HCT116 (cell line): ENCODE measurements at regions not wholly inside any gene's neighbourhood (a gene's known extent, or its start where the extent isn't known, plus 50 kb on each side); places are given as distances from the start of the nearest gene placed in this dataset.
"Not testable (repeated sequence)": the region's sequence is repeated elsewhere in the genome, so short reads cannot be mapped to it uniquely, and the experiment has no call there.

Source experiments
- ATAC-seq: fragments of 200-7000 bp; cut with Tn5 transposase; 2 replicates; pipeline ENCODE4 v1.9.1; 2020; ENCODE audit warnings: mild to moderate bottlenecking, moderate library complexity
- BruUV-seq: library from RNA; stranded (reverse); fragments of 400-500 nt; replicated peaks from 2 replicates; lab custom pipeline; 2021; lab: Mats Ljungman, UMichigan
- CTCF ChIA-PET: fragments of 300-600 bp; sonication (Branson Sonifier 250); formaldehyde crosslinking; loops from one replicate; lab custom pipeline; 2021; ENCODE audit warnings: antibody characterized with exemption; lab: Charles Lee
- POLR2A ChIA-PET: fragments of 300-600, 350-600 bp; sonication (Branson Sonifier 250); formaldehyde crosslinking; loops from one replicate; lab custom pipeline; 2021; ENCODE audit warnings: antibody characterized with exemption; lab: Charles Lee
- RAD21 ChIA-PET, 2 experiments: fragments of 300-600 bp; sonication (Branson Sonifier 250); formaldehyde crosslinking; loops; one replicate each; lab custom pipeline; 2023; ENCODE audit warnings: low total read pairs in 2 of 2; ENCODE audit not compliant: uncharacterized antibody in 2 of 2, unreplicated experiment in 2 of 2, low non-redundant PET in 1 of 2; lab: Charles Lee
- DNase-seq: peaks from one replicate; pipeline ENCODE4 v3.0.0-alpha.2; 2010; ENCODE audit warnings: low read depth, low spot score
- H2AFZ ChIP-seq: fragments of 200-600 bp; shearing (Covaris generic), sonication (generic); 2 replicates; pipeline ENCODE4 v1.6.1; 2017; ENCODE audit warnings: low read depth, mixed run types, mixed read lengths, antibody characterized with exemption, low read length; ENCODE audit not compliant: poor library complexity, severe bottlenecking
- H3K27ac ChIP-seq: 2 replicates; pipeline ENCODE4 v1.5.1; 2012; ENCODE audit warnings: low read depth, low read length
- H3K27me3 ChIP-seq: fragments of 200-600 bp; sonication (generic); 2 replicates; pipeline ENCODE4 v1.6.1; 2016; ENCODE audit warnings: mixed run types, low read length, mixed read lengths; ENCODE audit not compliant: insufficient read depth
- H3K36me3 ChIP-seq, 2 experiments: fragments of 200-500 bp in 1 of 2; fragments of 200-600 bp in 1 of 2; sonication (Bioruptor generic) in 1 of 2; sonication (generic) in 1 of 2; 2 replicates each; pipeline versions ENCODE4 v1.5.1 to v1.6.1; 2014 to 2016; ENCODE audit warnings: low read length in 2 of 2, inconsistent platforms in 1 of 2, mixed read lengths in 1 of 2, mixed run types in 1 of 2; ENCODE audit not compliant: insufficient read depth in 2 of 2, control insufficient read depth in 1 of 2
- H3K4me1 ChIP-seq, 2 experiments: fragments of 200-600 bp in 1 of 2; sonication (generic) in 1 of 2; 2 replicates each; pipeline versions ENCODE4 v1.5.1 to v1.6.1; 2012 to 2017; ENCODE audit warnings: low read length in 2 of 2, inconsistent platforms in 1 of 2, mild to moderate bottlenecking in 1 of 2, mixed read lengths in 1 of 2, mixed run types in 1 of 2, moderate library complexity in 1 of 2; ENCODE audit not compliant: insufficient read depth in 2 of 2, control insufficient read depth in 1 of 2
- H3K4me2 ChIP-seq: fragments of 200-600 bp; sonication (generic); 2 replicates; pipeline ENCODE4 v1.6.1; 2017; ENCODE audit warnings: mixed run types, low read length, mixed read lengths
- H3K4me3 ChIP-seq, 2 experiments: fragments of 200-600 bp in 1 of 2; sonication (generic) in 1 of 2; replicated peaks in 1 of 2; 2 replicates each; pipeline ENCODE4 v1.5.1; 2011 to 2016; ENCODE audit warnings: low read length in 2 of 2, control low read depth in 1 of 2, low read depth in 1 of 2, mild to moderate bottlenecking in 1 of 2, mixed read lengths in 1 of 2, mixed run types in 1 of 2
- H3K79me2 ChIP-seq: fragments of 200-600 bp; sonication (generic); 2 replicates; pipeline ENCODE4 v1.6.1; 2017; ENCODE audit warnings: mild to moderate bottlenecking, mixed run types, low read length, moderate library complexity, mixed read lengths; ENCODE audit not compliant: insufficient read depth
- H3K9ac ChIP-seq: fragments of 200-600 bp; sonication (generic); 2 replicates; pipeline ENCODE4 v1.6.1; 2016; ENCODE audit warnings: low read length, mixed read lengths
- H3K9me2 ChIP-seq: fragments of 200-600 bp; sonication (generic), shearing (Covaris generic); 2 replicates; pipeline ENCODE4 v1.6.1; 2017; ENCODE audit warnings: mixed run types, mild to moderate bottlenecking, moderate library complexity; ENCODE audit not compliant: insufficient read depth
- H3K9me3 ChIP-seq, 2 experiments: fragments of 200-500 bp in 1 of 2; fragments of 200-600 bp in 1 of 2; sonication (Bioruptor generic) in 1 of 2; sonication (generic) in 1 of 2; 2 replicates each; pipeline ENCODE4 v1.6.1; 2014 to 2017; ENCODE audit warnings: low read length in 2 of 2, mixed read lengths in 2 of 2, inconsistent platforms in 1 of 2, low read depth in 1 of 2, mild to moderate bottlenecking in 1 of 2, mixed run types in 1 of 2, moderate library complexity in 1 of 2; ENCODE audit not compliant: control insufficient read depth in 1 of 2, insufficient read depth in 1 of 2
- H4K20me1 ChIP-seq: fragments of 200-600 bp; sonication (generic), shearing (Covaris generic); 2 replicates; pipeline ENCODE4 v1.6.1; 2017; ENCODE audit warnings: mixed run types, mild to moderate bottlenecking, moderate library complexity; ENCODE audit not compliant: insufficient read depth
- CBX3 ChIP-seq: IDR thresholded peaks from 2 replicates; pipeline ENCODE4 v1.6.1; 2012; ENCODE audit warnings: low read depth
- CEBPB ChIP-seq: IDR thresholded peaks from 2 replicates; pipeline ENCODE4 v1.6.1; 2012; ENCODE audit warnings: low read depth
- EGR1 ChIP-seq: IDR thresholded peaks from 2 replicates; pipeline ENCODE4 v1.6.1; 2012; ENCODE audit warnings: low read depth
- FOSL1 ChIP-seq: IDR thresholded peaks from 2 replicates; pipeline ENCODE4 v1.6.1; 2012; ENCODE audit warnings: low read depth
- POLR2A ChIP-seq: IDR thresholded peaks from 2 replicates; pipeline ENCODE4 v1.7.0; 2011; ENCODE audit warnings: borderline replicate concordance; ENCODE audit not compliant: insufficient read depth, insufficient read length; ENCODE audit errors: extremely low read depth
- POLR2AphosphoS5 ChIP-seq: IDR thresholded peaks from 2 replicates; pipeline ENCODE4 v1.6.1; 2011; ENCODE audit warnings: mild to moderate bottlenecking, low read depth, low read length, moderate library complexity
- RAD21 ChIP-seq: IDR thresholded peaks from 2 replicates; pipeline ENCODE4 v1.6.1; 2012; ENCODE audit warnings: low read depth, mild to moderate bottlenecking
- SP1 ChIP-seq: IDR thresholded peaks from 2 replicates; pipeline ENCODE4 v1.6.1; 2012; ENCODE audit warnings: low read depth
- YY1 ChIP-seq: IDR thresholded peaks from 2 replicates; pipeline ENCODE4 v1.6.1; 2011; ENCODE audit warnings: low read length, low read depth, moderate library complexity, mild to moderate bottlenecking; ENCODE audit not compliant: insufficient replicate concordance; ENCODE audit errors: extremely low read depth
- intact Hi-C: fragments of 100-400 bp; cut with micrococcal nuclease; formaldehyde crosslinking; loops from 2 replicates; pipeline ENCODE4 v1.10.0; 2022
- TF ChIP-seq, protein P1 (sequence below): IDR thresholded peaks from 2 replicates; pipeline ENCODE4 v1.6.1; 2012

DNA sequence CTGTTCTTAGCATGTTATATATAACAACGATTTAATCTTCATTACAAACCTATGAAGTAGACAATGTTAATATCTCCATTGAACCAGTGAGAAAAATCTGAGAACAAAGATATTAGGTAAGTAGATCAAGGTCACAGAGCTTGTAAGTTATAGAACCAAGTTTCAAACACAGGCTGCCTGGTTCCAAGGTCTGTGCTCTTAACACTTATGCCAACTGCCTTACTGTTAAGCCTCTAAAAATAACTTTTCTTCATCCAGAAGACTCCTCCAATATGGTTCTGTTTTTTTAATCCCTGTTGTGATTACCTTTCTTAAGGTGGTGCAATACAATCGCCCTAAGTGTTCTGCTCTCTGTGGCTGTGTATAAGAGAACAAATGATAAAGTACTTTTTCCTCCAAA lies 282.0 kb upstream of the GRID2 start:
- ChIA-PET RAD21 (no interaction called here), CTCF (no interaction called here), POLR2A (no interaction called here)
- no peaks in the 10 kb centered on the region for H3K79me2 ChIP-seq
- H2AFZ ChIP-seq: no peak overlapping the region
- no peak for DNase-seq
- H3K4me2 ChIP-seq: no peak overlapping the region
- H3K9me2 ChIP-seq: no peaks in the 10 kb centered on the region
- no peaks in the 10 kb centered on the region for H3K9me3 ChIP-seq
- TF ChIP-seq CBX3 (no peak), YY1 (no peak), CEBPB (no peak), POLR2A (no peak), FOSL1 (no peak), SP1 (no peak), RAD21 (no peak), EGR1 (no peak), POLR2AphosphoS5 (no peak)
- TF ChIP-seq, protein P1, sequence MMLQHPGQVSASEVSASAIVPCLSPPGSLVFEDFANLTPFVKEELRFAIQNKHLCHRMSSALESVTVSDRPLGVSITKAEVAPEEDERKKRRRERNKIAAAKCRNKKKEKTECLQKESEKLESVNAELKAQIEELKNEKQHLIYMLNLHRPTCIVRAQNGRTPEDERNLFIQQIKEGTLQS: no peak
- H3K9ac ChIP-seq: no peak overlapping the region
- no peak overlapping the region for H3K27ac ChIP-seq
- ATAC-seq: no peak
- BruUV-seq: no TSS peak
- H3K4me1 ChIP-seq: no peaks in the 10 kb centered on the region
- H4K20me1 ChIP-seq: no peaks in the 10 kb centered on the region
- no peak overlapping the region for H3K4me3 ChIP-seq
- intact Hi-C loops: no loop called here
- no peaks in the 10 kb centered on the region for H3K27me3 ChIP-seq
- H3K36me3 ChIP-seq: no peaks in the 10 kb centered on the region

DNA sequence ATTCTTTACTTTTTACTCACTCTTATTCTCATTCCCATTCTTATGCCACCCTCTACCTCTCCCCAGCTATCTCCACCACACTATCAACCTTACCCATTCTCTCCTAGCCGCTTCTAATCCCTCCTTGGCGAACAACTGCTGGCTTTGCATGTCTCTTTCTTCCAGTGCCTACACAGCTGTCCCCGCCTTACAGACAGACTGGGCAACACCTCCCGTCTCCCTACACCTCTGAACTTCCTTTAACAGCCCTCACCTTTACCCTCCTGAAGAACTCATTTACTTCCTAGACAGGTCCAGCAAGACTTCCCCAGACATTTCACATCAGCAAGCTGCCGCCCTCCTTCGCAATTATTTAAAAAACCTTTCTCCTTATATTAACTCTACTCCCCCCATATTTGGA lies 274.9 kb upstream of the GRID2 start:
- BruUV-seq, H3K79me2 ChIP-seq, H3K9ac ChIP-seq, RAD21 ChIA-PET, H3K9me3 ChIP-seq, H3K4me3 ChIP-seq, intact Hi-C loops, H3K27ac ChIP-seq, DNase-seq, H3K4me2 ChIP-seq, H3K36me3 ChIP-seq, ATAC-seq, H3K9me2 ChIP-seq, H2AFZ ChIP-seq, CTCF ChIA-PET, H3K4me1 ChIP-seq, H3K27me3 ChIP-seq, H4K20me1 ChIP-seq, POLR2A ChIA-PET: not testable (repeated sequence)
